GM21723 (cell line): ENCODE measurements at regions not wholly inside any gene's neighbourhood (a gene's known extent, or its start where the extent isn't known, plus 50 kb on each side); places are given as distances from the start of the nearest gene placed in this dataset.

ENCODE experiments used
- ATAC-seq: cut with Tn5 transposase; IDR thresholded peaks from one replicate; pipeline ENCODE4 v1.9.1; 2021; ENCODE audit warnings: mild to moderate bottlenecking, moderate library complexity; ENCODE audit not compliant: unreplicated experiment

- no peak for ATAC-seq
Measured at GRCh38 chr20:58019850-58020625, 208.4 kb downstream of the ANKRD60 start.

GRCh38 chr20:58019027-58019849 lies 209.2 kb downstream of the ANKRD60 start:
- no peak for ATAC-seq

GRCh38 chr20:58018590-58018989 lies 209.9 kb downstream of the ANKRD60 start:
- ATAC-seq = no peak

- no peak for ATAC-seq
Measured at GRCh38 chr20:58017970-58018530, 210.4 kb downstream of the ANKRD60 start.

- ATAC-seq = no peak
Measured at GRCh38 chr20:58017231-58017969, 211.1 kb downstream of the ANKRD60 start.

- ATAC-seq = no peak
Measured at GRCh38 chr20:58016779-58017178, 211.7 kb downstream of the ANKRD60 start.

GRCh38 chr20:58014628-58015315 lies 213.7 kb downstream of the ANKRD60 start:
- no peak for ATAC-seq

- no peak for ATAC-seq
Measured at GRCh38 chr20:58012731-58013510, 215.5 kb downstream of the ANKRD60 start.

GRCh38 chr20:58011947-58012610 lies 216.4 kb downstream of the ANKRD60 start:
- no peak for ATAC-seq

- no peak for ATAC-seq
Measured at GRCh38 chr20:58011106-58011946, 217.1 kb downstream of the ANKRD60 start.

- ATAC-seq = no peak
Measured at GRCh38 chr20:58010666-58011065, 217.8 kb downstream of the ANKRD60 start.

- ATAC-seq = no peak
Measured at GRCh38 chr20:58010186-58010585, 218.3 kb downstream of the ANKRD60 start.

- ATAC-seq = no peak
Measured at GRCh38 chr20:58008866-58009265, 219.6 kb downstream of the ANKRD60 start.

- no peak for ATAC-seq
Measured at GRCh38 chr20:58008413-58008812, 220.0 kb downstream of the ANKRD60 start.

- no peak for ATAC-seq
Measured at GRCh38 chr20:58007947-58008346, 220.5 kb downstream of the ANKRD60 start.

GRCh38 chr20:58006346-58007316 lies 221.8 kb downstream of the ANKRD60 start:
- no peak for ATAC-seq
